NCI-H2029 (cell line): ENCODE measurements at regions not wholly inside any gene's neighbourhood (a gene's known extent, or its start where the extent isn't known, plus 50 kb on each side); places are given as distances from the start of the nearest gene placed in this dataset.
A peak's percentile ranks its signal among the peaks of the same experiment; 100 is the strongest.

ENCODE experiments used
- DNase-seq: peaks from one replicate; lab custom pipeline; 2025; lab: John Stamatoyannopoulos, UW

GRCh38 chr9:88792502-88792901 lies 198.8 kb upstream of the S1PR3 start:
- DNase-seq, result no peak

- DNase-seq, result no peak
These were observed 197.2 kb upstream of the S1PR3 start for GRCh38 chr9:88794100-88794499.

DNA sequence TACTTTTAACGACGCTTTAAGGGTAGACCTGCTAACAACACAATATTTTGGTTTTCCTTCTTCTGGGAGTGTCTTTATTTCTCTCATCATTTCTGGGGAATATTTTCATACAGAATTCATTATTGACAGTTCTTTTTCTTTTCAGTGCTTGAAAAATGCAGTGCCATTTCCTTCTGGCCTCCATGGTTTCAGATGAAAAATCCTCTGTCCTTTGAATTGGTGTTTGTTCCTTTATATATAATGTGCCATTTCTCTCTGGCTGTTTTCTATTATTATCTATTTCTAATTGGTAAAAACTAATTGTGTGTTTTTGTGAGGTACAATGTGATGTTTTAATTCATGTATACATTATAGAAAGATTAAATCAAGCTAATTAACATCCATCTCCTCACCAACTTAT lies 194.3 kb upstream of the S1PR3 start:
- DNase-seq, result no peak

- DNase-seq, result no peak
These were observed 192.8 kb upstream of the S1PR3 start for GRCh38 chr9:88798476-88798875.

- no peak for DNase-seq
These were observed 191.5 kb upstream of the S1PR3 start for GRCh38 chr9:88799541-88800328.

GRCh38 chr9:88800329-88800682 lies 191.0 kb upstream of the S1PR3 start:
- DNase-seq, result no peak

- DNase-seq, result peak; percentile 93
These were observed 190.0 kb upstream of the S1PR3 start for GRCh38 chr9:88801214-88801796.

- DNase-seq, result no peak
These were observed 188.7 kb upstream of the S1PR3 start for GRCh38 chr9:88802533-88802932.

- DNase-seq, result no peak
These were observed 187.6 kb upstream of the S1PR3 start for GRCh38 chr9:88803546-88804253.

DNA sequence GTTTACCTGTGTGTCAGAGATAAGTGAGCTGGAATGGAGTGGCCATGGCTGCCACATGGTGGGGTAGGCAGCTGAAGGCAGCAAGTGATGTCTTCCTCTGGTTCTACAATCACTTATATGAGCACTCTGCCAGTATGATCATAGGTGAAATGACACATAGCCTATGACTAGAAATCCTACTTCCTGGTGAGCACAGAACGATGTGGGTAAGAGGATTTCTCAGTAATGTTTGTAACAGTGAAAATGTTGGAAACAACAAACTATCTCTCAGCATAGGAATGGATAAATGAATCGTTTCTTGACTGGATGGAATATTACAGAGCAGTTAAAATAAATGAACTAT lies 187.0 kb upstream of the S1PR3 start:
- DNase-seq, result peak; percentile 8

GRCh38 chr9:88805217-88805943 lies 185.9 kb upstream of the S1PR3 start:
- no peak for DNase-seq

GRCh38 chr9:88807426-88807825 lies 183.8 kb upstream of the S1PR3 start:
- no peak for DNase-seq

DNA sequence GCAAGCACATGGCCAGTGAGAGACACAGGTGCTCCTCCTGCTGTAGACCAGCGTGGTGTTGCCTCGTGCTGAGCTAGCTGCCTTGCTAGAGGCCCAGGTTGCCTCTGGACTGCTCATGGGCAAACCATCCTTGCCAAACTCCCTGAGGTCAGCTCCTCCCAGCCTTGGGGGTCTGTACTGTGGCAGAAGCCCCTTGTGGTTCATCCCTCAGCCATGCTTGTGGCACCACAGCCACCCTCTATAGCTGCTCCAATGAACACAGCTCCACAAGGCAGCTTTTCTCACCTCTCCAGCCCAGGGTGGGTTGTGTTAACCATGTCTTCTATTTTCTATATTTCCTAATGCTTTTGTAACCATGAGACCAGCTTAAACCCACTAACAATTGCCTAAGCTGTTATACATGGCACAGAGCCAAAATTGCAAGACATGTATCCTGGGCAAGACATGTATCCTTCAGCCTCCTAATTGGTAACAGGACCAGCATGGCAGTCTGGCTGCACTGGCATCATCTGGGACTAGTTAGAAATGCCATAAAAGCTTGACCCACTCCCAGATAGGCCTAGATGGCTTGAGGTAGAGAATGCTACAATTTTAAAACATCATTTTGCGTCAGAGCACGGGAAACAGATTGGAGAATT lies 183.1 kb upstream of the S1PR3 start:
- DNase-seq, result peak; percentile 51

- no peak for DNase-seq
These were observed 182.4 kb upstream of the S1PR3 start for GRCh38 chr9:88808761-88809354.

GRCh38 chr9:88809355-88810161 lies 181.7 kb upstream of the S1PR3 start:
- no peak for DNase-seq

DNA sequence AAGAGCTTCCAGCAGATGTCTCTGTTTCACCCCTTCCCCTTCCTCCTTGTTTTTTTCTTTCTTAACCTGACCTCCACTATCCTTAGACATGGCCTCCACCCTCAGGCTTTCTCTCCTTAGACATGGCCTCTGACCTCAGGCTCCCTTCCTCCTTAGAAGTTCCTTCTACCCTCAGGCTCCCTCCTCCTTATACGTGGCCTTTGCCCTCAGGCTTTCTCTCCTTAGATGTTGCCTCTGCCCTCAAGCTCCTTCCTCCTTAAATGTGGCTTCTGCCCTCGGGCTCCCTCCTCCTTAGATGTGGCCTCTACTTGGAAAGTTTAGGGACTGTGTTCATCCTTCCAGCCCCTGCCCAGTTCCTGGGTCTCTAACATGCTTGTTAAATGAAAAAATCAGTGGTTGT lies 180.4 kb upstream of the S1PR3 start:
- DNase-seq, result no peak

DNA sequence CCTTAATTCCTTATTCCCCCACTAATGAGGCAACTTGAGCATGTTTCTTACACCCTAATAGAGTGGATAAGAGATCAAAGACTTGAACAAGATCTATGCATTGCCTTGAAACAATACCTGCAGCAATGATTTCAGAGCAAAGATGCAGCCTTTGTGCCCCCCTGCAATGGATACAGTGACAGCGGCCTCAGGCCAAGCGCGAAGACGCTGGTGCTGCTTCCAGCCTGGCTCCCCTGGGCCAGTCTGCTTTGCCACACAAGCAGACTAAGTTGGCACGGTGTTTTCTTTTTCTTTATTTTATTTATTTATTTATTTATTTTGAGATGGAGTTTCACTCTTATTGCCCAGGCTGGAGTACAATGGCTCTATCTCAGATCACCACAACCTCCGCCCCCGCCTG lies 179.8 kb upstream of the S1PR3 start:
- DNase-seq, result no peak

GRCh38 chr9:88812938-88813637 lies 178.2 kb upstream of the S1PR3 start:
- no peak for DNase-seq

DNA sequence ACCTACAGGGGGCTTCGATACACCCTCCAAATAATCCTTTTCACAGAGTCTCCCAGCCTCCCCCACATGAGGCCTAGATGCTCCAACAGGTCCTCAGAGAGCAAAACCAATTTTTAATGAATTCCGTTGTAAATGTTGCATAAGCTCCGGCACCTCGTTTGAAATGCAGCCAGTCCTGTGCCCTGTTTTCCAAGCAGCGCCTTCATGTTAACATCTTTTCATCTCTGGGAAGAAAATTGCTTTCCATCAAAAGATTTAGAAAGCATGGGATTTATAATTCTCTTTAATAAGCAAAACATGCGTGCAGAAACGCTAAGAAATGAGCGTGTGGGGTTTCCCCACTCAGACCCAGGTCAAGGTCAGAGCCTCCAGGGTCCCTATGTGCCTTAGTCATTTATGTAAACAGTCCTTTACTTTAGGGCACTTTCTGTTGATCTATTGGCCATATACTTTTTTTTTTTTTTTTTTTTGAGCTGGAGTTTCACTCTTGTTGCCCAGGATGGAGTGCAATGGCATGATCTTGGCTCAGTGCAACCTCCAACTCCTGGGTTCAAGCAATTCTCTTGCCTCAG lies 177.5 kb upstream of the S1PR3 start:
- no peak for DNase-seq

- DNase-seq, result no peak
These were observed 176.7 kb upstream of the S1PR3 start for GRCh38 chr9:88814577-88814976.
